ENCODE measurements at regions not wholly inside any gene's neighbourhood (a gene's known extent, or its start where the extent isn't known, plus 50 kb on each side); places are given as distances from the start of the nearest gene placed in this dataset.

- TF ChIP-seq CTCF (conservative IDR thresholded peaks at IDR 0.05; ENCODE audit: low read depth, low read length), result no peak
- TF ChIP-seq EZH2phosphoT487 (IDR thresholded peaks at IDR 0.05; ENCODE audit: borderline replicate concordance, low read length), result no peak
Observed at GRCh38 chr6:90868656-90869055, 281.8 kb upstream of the MAP3K7 start.

All from PC-3 (cell line).